Smooth muscle cell (in vitro differentiated cells): ENCODE measurements at regions not wholly inside any gene's neighbourhood (a gene's known extent, or its start where the extent isn't known, plus 50 kb on each side); places are given as distances from the start of the nearest gene placed in this dataset.
"Not testable (repeated sequence)": the region's sequence is repeated elsewhere in the genome, so short reads cannot be mapped to it uniquely, and the experiment has no call there.

Experiments
- DNase-seq: peaks from one replicate; lab custom pipeline; 2025; ENCODE audit not compliant: unreplicated experiment; lab: John Stamatoyannopoulos, UW
- H2AFZ ChIP-seq: fragments of 200-600 bp; sonication (generic); 2 replicates; pipeline ENCODE4 v1.6.0; 2016; ENCODE audit warnings: antibody characterized with exemption, low read depth, mild to moderate bottlenecking
- H3F3A ChIP-seq: fragments of 200-600 bp; sonication (generic); 2 replicates; pipeline ENCODE4 v1.6.0; 2017; ENCODE audit warnings: antibody characterized with exemption, low read depth
- H3K27ac ChIP-seq: fragments of 200-600 bp; sonication (generic); 2 replicates; pipeline ENCODE4 v1.5.1; 2016; ENCODE audit warnings: low read depth, mild to moderate bottlenecking
- H3K27me3 ChIP-seq: fragments of 200-600 bp; sonication (generic); 2 replicates; pipeline ENCODE4 v1.6.1; 2016; ENCODE audit warnings: low read depth, mild to moderate bottlenecking
- H3K36me3 ChIP-seq: fragments of 200-600 bp; sonication (generic); 2 replicates; pipeline ENCODE4 v1.5.1; 2016; ENCODE audit warnings: low read depth
- H3K4me1 ChIP-seq: fragments of 200-600 bp; sonication (generic); 2 replicates; pipeline ENCODE4 v1.5.1; 2016; ENCODE audit warnings: low read depth
- H3K4me2 ChIP-seq: fragments of 200-600 bp; sonication (generic); 2 replicates; pipeline ENCODE4 v1.6.0; 2016; ENCODE audit warnings: mild to moderate bottlenecking
- H3K4me3 ChIP-seq: fragments of 200-600 bp; sonication (generic); 2 replicates; pipeline ENCODE4 v1.5.1; 2016; ENCODE audit warnings: mild to moderate bottlenecking
- H3K79me2 ChIP-seq: fragments of 200-600 bp; sonication (generic); 2 replicates; pipeline ENCODE4 v1.6.0; 2016; ENCODE audit warnings: low read depth, mild to moderate bottlenecking
- H3K9ac ChIP-seq: fragments of 200-600 bp; sonication (generic); 2 replicates; pipeline ENCODE4 v1.6.0; 2016; ENCODE audit warnings: low read depth
- H3K9me3 ChIP-seq: fragments of 200-600 bp; sonication (generic); replicated peaks from 2 replicates; pipeline ENCODE4 v1.5.1; 2016; ENCODE audit warnings: low read depth
- H4K20me1 ChIP-seq: fragments of 200-600 bp; sonication (generic); 2 replicates; pipeline ENCODE4 v1.6.0; 2016; ENCODE audit warnings: low read depth
- WGBS: methylation state at CpG from one replicate; pipeline ENCODE4 v1.1.7; 2016; ENCODE audit warnings: low lambda C conversion rate; 5-methylcytosine and 5-hydroxymethylcytosine counted together
- TF ChIP-seq, protein P1 (sequence below): fragments of 200-600 bp; sonication (generic); IDR thresholded peaks from 2 replicates; pipeline ENCODE4 v1.5.1; 2017; ENCODE audit warnings: borderline replicate concordance, mild to moderate bottlenecking, antibody characterized with exemption; ENCODE audit not compliant: insufficient read depth, poor library complexity, severe bottlenecking

DNA sequence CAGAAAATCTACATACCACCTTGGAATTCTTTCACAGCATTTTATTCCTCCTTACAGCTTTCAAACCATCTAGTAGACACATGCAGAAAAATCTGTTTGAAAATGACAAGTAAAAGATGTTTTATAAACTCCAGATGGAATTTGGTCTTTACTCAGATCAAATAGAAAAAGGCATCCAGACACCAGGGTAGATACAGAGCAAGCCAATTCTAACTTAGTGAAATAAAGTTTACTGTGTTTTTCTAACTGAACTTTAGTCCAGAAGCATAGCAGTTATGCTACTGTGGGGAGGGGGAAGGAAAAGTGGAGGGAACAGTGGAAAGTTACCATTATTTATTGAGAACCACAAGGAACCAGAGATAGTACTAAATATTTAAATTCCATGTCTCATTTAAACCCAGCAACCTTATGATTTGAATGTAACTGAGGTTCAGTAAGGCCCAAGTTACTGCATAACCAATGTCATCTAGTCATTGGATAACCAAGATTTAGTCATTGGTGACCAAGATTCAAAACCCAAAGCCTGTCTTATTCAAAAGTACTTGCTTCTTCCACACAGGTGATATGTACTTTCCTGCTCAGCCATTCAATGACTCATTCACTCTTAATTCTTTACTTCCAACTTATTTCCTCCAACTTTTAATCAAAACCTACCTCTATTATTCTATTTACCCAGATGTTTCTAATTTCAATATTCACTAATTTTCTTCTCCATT is 57.7 kb downstream of the RAD51AP2 start:
- H3K4me1 ChIP-seq, result no peaks in the 10 kb centered on the region
- no peaks in the 10 kb centered on the region for H4K20me1 ChIP-seq
- no peaks in the 10 kb centered on the region for H3F3A ChIP-seq
- H2AFZ ChIP-seq, result no peak overlapping the region
- no peak overlapping the region for H3K27ac ChIP-seq
- H3K9ac ChIP-seq, result no peak overlapping the region
- no peaks in the 10 kb centered on the region for H3K27me3 ChIP-seq
- no peaks in the 10 kb centered on the region for H3K9me3 ChIP-seq
- no peaks in the 10 kb centered on the region for H3K79me2 ChIP-seq
- TF ChIP-seq, protein P1, sequence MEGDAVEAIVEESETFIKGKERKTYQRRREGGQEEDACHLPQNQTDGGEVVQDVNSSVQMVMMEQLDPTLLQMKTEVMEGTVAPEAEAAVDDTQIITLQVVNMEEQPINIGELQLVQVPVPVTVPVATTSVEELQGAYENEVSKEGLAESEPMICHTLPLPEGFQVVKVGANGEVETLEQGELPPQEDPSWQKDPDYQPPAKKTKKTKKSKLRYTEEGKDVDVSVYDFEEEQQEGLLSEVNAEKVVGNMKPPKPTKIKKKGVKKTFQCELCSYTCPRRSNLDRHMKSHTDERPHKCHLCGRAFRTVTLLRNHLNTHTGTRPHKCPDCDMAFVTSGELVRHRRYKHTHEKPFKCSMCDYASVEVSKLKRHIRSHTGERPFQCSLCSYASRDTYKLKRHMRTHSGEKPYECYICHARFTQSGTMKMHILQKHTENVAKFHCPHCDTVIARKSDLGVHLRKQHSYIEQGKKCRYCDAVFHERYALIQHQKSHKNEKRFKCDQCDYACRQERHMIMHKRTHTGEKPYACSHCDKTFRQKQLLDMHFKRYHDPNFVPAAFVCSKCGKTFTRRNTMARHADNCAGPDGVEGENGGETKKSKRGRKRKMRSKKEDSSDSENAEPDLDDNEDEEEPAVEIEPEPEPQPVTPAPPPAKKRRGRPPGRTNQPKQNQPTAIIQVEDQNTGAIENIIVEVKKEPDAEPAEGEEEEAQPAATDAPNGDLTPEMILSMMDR, result no peak
- no peak overlapping the region for H3K4me3 ChIP-seq
- H3K4me2 ChIP-seq, result no peak overlapping the region
- H3K36me3 ChIP-seq, result no peaks in the 10 kb centered on the region
- DNase-seq, result no peak

DNA sequence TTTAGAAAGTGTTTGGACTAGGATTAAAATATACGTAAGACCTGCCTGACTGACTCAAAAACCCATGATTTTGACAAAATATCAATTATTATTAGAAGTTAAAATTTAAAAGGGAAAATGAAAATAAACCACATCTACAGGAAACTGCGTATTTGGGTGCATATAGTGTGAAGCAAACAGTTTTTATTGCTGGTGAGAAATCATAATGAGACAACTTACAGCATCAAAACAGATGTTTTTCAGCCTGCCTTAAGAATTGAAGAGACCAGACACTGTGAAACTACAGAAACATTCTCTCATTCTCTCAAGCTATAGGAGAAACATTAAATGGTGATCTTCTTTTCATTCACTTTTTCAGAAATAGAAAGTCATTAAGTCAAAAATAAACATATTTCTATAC is 62.9 kb downstream of the RAD51AP2 start:
- DNase-seq, result no peak
- Histone ChIP-seq H3K9me3 (no peaks in the 10 kb centered on the region), H3K27me3 (no peaks in the 10 kb centered on the region), H3K4me2 (no peak overlapping the region), H2AFZ (no peak overlapping the region), H3K79me2 (no peaks in the 10 kb centered on the region), H3K27ac (no peak overlapping the region), H3K4me3 (no peak overlapping the region), H3K4me1 (no peaks in the 10 kb centered on the region), H3K9ac (no peak overlapping the region), H4K20me1 (no peaks in the 10 kb centered on the region), H3K36me3 (no peaks in the 10 kb centered on the region), H3F3A (no peaks in the 10 kb centered on the region)
- TF ChIP-seq, protein P1, result no peak
- WGBS, result 75% methylated on average over 2 of the region's 2 CpGs

DNA sequence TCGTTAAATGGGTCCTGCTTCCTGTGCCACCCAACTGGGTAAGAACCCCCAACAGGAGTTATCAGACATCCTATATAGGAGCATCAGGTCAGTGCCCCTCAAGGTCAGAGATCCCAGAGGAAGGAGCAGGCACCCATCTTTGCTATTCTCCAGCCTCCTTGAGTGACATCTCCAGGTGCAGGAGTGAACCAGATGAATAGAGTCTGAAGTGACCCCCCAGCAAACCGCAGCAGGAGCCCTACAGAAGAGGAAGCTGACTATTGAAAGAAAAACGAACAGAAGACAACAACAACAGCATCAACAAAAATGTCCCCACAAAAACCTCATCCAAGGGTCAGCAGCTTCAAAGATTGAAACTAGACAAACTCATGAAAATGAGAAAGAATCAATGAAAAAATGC is 72.0 kb downstream of the RAD51AP2 start:
- not testable (repeated sequence) for H3K27ac ChIP-seq, H4K20me1 ChIP-seq, H3K27me3 ChIP-seq, H3K4me1 ChIP-seq, H3K9ac ChIP-seq, H3K4me2 ChIP-seq, H3K36me3 ChIP-seq, DNase-seq, H3K9me3 ChIP-seq, H3K79me2 ChIP-seq, H2AFZ ChIP-seq, H3K4me3 ChIP-seq, H3F3A ChIP-seq
- 92% methylated on average over 3 of the region's 3 CpGs for WGBS

GRCh38 chr2:17445744-17446143 is 72.5 kb downstream of the RAD51AP2 start:
- Histone ChIP-seq H3F3A (no peaks in the 10 kb centered on the region), H3K4me2 (no peak overlapping the region), H3K79me2 (no peaks in the 10 kb centered on the region), H3K9me3 (no peaks in the 10 kb centered on the region), H3K9ac (no peak overlapping the region), H3K4me3 (no peak overlapping the region), H4K20me1 (no peaks in the 10 kb centered on the region), H3K4me1 (no peaks in the 10 kb centered on the region), H3K27me3 (no peaks in the 10 kb centered on the region), H3K36me3 (no peaks in the 10 kb centered on the region), H3K27ac (no peak overlapping the region), H2AFZ (no peak overlapping the region)
- TF ChIP-seq, protein P1, result no peak
- whole genome bisulfite sequencing, result 83% methylated on average over 1 of the region's 1 CpG
- no peak for DNase-seq
